ENCODE measurements at regions not wholly inside any gene's neighbourhood (a gene's known extent, or its start where the extent isn't known, plus 50 kb on each side); places are given as distances from the start of the nearest gene placed in this dataset.

- Histone ChIP-seq H3K4me1 (no peaks in the 10 kb centered on the region), H3K4me3 (no peak overlapping the region), H3K27me3 (ENCODE audit: low read depth) (no peaks in the 10 kb centered on the region), H3K9me3 (replicated peaks) (peaks cover 17% of the 10 kb centered on the region), H3K27ac (replicated peaks) (no peak overlapping the region), H3K36me3 (no peaks in the 10 kb centered on the region)
- TF ChIP-seq CTCF (IDR thresholded peaks at IDR 0.05; ENCODE audit: borderline replicate concordance): no peak
- intact Hi-C loops (cut with micrococcal nuclease): no loop called here
- DNase-seq: no peak
Measured at GRCh38 chr1:163512349-163512989, 190.7 kb downstream of the NUF2 start.

- H3K36me3 ChIP-seq: no peaks in the 10 kb centered on the region
- H3K9me3 ChIP-seq (replicated peaks): peaks cover 24% of the 10 kb centered on the region
- TF ChIP-seq CTCF (IDR thresholded peaks at IDR 0.05; ENCODE audit: borderline replicate concordance): no peak
- no peak overlapping the region for H3K27ac ChIP-seq (replicated peaks)
- intact Hi-C loops (cut with micrococcal nuclease): no loop called here
- no peak overlapping the region for H3K4me3 ChIP-seq
- DNase-seq: no peak
- H3K27me3 ChIP-seq (ENCODE audit: low read depth): no peaks in the 10 kb centered on the region
- H3K4me1 ChIP-seq: no peaks in the 10 kb centered on the region
Measured at GRCh38 chr1:163523375-163524029, 201.7 kb downstream of the NUF2 start.

- TF ChIP-seq CTCF (IDR thresholded peaks at IDR 0.05; ENCODE audit: borderline replicate concordance): peak; percentile 68
- intact Hi-C loops (cut with micrococcal nuclease): no loop called here
- Histone ChIP-seq H3K4me3 (no peak overlapping the region), H3K27ac (replicated peaks) (no peak overlapping the region), H3K9me3 (replicated peaks) (peaks cover 6% of the 10 kb centered on the region), H3K4me1 (no peaks in the 10 kb centered on the region), H3K27me3 (ENCODE audit: low read depth) (no peaks in the 10 kb centered on the region), H3K36me3 (no peaks in the 10 kb centered on the region)
- DNase-seq: no peak
Measured at GRCh38 chr1:163528710-163529348, 207.1 kb downstream of the NUF2 start.

GRCh38 chr1:163531345-163531744 lies 209.6 kb downstream of the NUF2 start:
- DNase-seq: no peak
- H3K27me3 ChIP-seq (ENCODE audit: low read depth): no peaks in the 10 kb centered on the region
- H3K4me1 ChIP-seq: no peaks in the 10 kb centered on the region
- TF ChIP-seq CTCF (IDR thresholded peaks at IDR 0.05; ENCODE audit: borderline replicate concordance): no peak
- H3K27ac ChIP-seq (replicated peaks): no peak overlapping the region
- peaks cover 6% of the 10 kb centered on the region for H3K9me3 ChIP-seq (replicated peaks)
- intact Hi-C loops (cut with micrococcal nuclease): loop anchor here (10.0 kb wide), 1 partner anchor 1543 kb away; no protein-coding TSS in a partner anchor
- H3K36me3 ChIP-seq: no peaks in the 10 kb centered on the region
- H3K4me3 ChIP-seq: no peak overlapping the region

GRCh38 chr1:163535401-163535800 lies 213.6 kb downstream of the NUF2 start:
- no peak for DNase-seq
- TF ChIP-seq CTCF (IDR thresholded peaks at IDR 0.05; ENCODE audit: borderline replicate concordance): no peak
- no peak overlapping the region for H3K27ac ChIP-seq (replicated peaks)
- no peaks in the 10 kb centered on the region for H3K36me3 ChIP-seq
- intact Hi-C loops (cut with micrococcal nuclease): loop anchor here (10.0 kb wide), 1 partner anchor 1539 kb away; no protein-coding TSS in a partner anchor
- no peaks in the 10 kb centered on the region for H3K9me3 ChIP-seq (replicated peaks)
- H3K4me3 ChIP-seq: no peak overlapping the region
- no peaks in the 10 kb centered on the region for H3K4me1 ChIP-seq
- peaks cover 6% of the 10 kb centered on the region for H3K27me3 ChIP-seq (ENCODE audit: low read depth)
